Keratinocyte (primary cell): ENCODE measurements at regions not wholly inside any gene's neighbourhood (a gene's known extent, or its start where the extent isn't known, plus 50 kb on each side); places are given as distances from the start of the nearest gene placed in this dataset.

Source experiments
- DNase-seq: peaks from one replicate; pipeline ENCODE4 v3.0.0-alpha.2; 2011; ENCODE audit warnings: low read depth, missing footprints, low spot score
- FAIRE-seq: peaks from 2 replicates; lab custom pipeline; 2011; peaks lifted over from hg19 to GRCh38; lab: Jason Lieb, UNC
- H2AFZ ChIP-seq: 2 replicates; pipeline ENCODE4 v1.6.0; 2012; ENCODE audit warnings: low read length, control low read depth, inconsistent platforms; ENCODE audit not compliant: control insufficient read depth
- H3K27ac ChIP-seq: 2 replicates; pipeline ENCODE4 v1.5.1; 2011; ENCODE audit warnings: low read length; ENCODE audit not compliant: control insufficient read depth, insufficient read depth
- H3K27me3 ChIP-seq: 3 replicates; pipeline ENCODE4 v1.6.0; 2011; ENCODE audit warnings: low read length; ENCODE audit not compliant: control insufficient read depth, insufficient read depth; ENCODE audit errors: extremely low read depth
- H3K36me3 ChIP-seq, 2 experiments: 2 replicates in 1 of 2; 3 replicates in 1 of 2; pipeline ENCODE4 v1.5.1; 2011; ENCODE audit warnings: low read length in 2 of 2, mild to moderate bottlenecking in 1 of 2; ENCODE audit not compliant: control insufficient read depth in 2 of 2, insufficient read depth in 2 of 2; ENCODE audit errors: extremely low read depth in 1 of 2
- H3K4me1 ChIP-seq: 3 replicates; pipeline ENCODE4 v1.5.1; 2011; ENCODE audit warnings: low read length; ENCODE audit not compliant: control insufficient read depth, insufficient read depth; ENCODE audit errors: extremely low read depth
- H3K4me2 ChIP-seq: 3 replicates; pipeline ENCODE4 v1.6.0; 2011; ENCODE audit warnings: low read depth, low read length; ENCODE audit not compliant: control insufficient read depth, insufficient read depth; ENCODE audit errors: extremely low read depth
- H3K4me3 ChIP-seq, 3 experiments: fragments of 200-600 bp in 1 of 3; sonication (generic) in 1 of 3; 2 replicates in 2 of 3; 3 replicates in 1 of 3; pipeline ENCODE4 v1.5.1; 2011 to 2016; ENCODE audit warnings: low read length in 3 of 3, mild to moderate bottlenecking in 3 of 3, control low read depth in 2 of 3, inconsistent platforms in 1 of 3, low read depth in 1 of 3, mixed read lengths in 1 of 3, mixed run types in 1 of 3, moderate library complexity in 1 of 3; ENCODE audit not compliant: control insufficient read depth in 2 of 3, insufficient read depth in 2 of 3; ENCODE audit errors: extremely low read depth in 1 of 3
- H3K79me2 ChIP-seq: 2 replicates; pipeline ENCODE4 v1.6.0; 2012; ENCODE audit warnings: low read length; ENCODE audit not compliant: control insufficient read depth, insufficient read depth
- H3K9ac ChIP-seq: 3 replicates; pipeline ENCODE4 v1.6.0; 2011; ENCODE audit warnings: low read length; ENCODE audit not compliant: control insufficient read depth, insufficient read depth; ENCODE audit errors: extremely low read depth
- H3K9me1 ChIP-seq: 3 replicates; pipeline ENCODE4 v1.6.0; 2011; ENCODE audit warnings: low read length; ENCODE audit not compliant: control insufficient read depth, insufficient read depth; ENCODE audit errors: extremely low read depth
- H3K9me3 ChIP-seq: 2 replicates; pipeline ENCODE4 v1.5.1; 2012; ENCODE audit warnings: low read depth, low read length; ENCODE audit not compliant: control insufficient read depth
- H4K20me1 ChIP-seq: 3 replicates; pipeline ENCODE4 v1.6.0; 2011; ENCODE audit warnings: low read length; ENCODE audit not compliant: control insufficient read depth, insufficient read depth; ENCODE audit errors: extremely low read depth
- EZH2 ChIP-seq: IDR thresholded peaks from one replicate; pipeline ENCODE4 v1.6.1; 2012; ENCODE audit warnings: inconsistent platforms, mild to moderate bottlenecking, low read length, moderate library complexity
- dilution Hi-C: fragments of 300-500 bp; cut with MboI; formaldehyde crosslinking; loops from one replicate; pipeline ENCODE4 v1.7.0; 2020; ENCODE audit warnings: low sequenced_read_pairs; ENCODE audit not compliant: extremely low pct_ligation_motif_present
- TF ChIP-seq, protein P1 (sequence below), 3 experiments: IDR thresholded peaks in 1 of 3; conservative IDR thresholded peaks in 1 of 3; optimal IDR thresholded peaks in 1 of 3; 2 replicates in 2 of 3; 3 replicates in 1 of 3; pipeline versions ENCODE3 to v1.5.1; 2011; ENCODE audit warnings: low read length in 3 of 3, mild to moderate bottlenecking in 3 of 3, moderate library complexity in 2 of 3, control low read depth in 1 of 3, inconsistent platforms in 1 of 3; ENCODE audit not compliant: insufficient read depth in 2 of 3; ENCODE audit errors: extremely low read depth in 1 of 3

DNA sequence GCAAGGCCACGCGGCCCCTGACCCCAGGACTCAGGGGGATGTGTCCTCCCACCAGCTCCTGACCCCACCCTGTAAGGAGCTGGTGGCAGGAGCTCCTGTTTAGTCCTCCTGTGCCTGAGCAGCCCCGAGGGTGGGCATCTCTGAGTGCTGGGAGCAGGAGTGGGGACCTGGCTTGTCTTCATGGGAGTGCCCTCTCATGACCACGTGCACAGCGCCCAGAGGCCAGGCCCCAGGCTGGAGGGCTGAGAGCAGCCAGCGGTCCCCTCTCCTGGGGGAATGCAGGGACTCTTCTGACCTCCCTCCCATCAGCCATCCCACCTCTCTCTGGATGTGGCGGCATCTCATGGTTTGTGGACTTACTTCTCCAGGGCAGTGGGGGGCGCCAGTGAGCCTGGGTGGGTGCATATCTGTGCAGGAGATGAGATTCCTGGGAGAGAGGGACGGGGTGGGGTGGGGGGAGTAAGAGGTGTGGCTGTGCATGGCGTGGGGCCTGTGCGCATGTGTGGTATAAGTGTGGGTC lies 205.6 kb downstream of the TBC1D2B start:
- FAIRE-seq (no peak), DNase-seq (no peak)
- H3K4me2 ChIP-seq = no peak overlapping the region
- no peak overlapping the region for H3K9ac ChIP-seq
- TF ChIP-seq EZH2 = no peak
- TF ChIP-seq, protein P1, sequence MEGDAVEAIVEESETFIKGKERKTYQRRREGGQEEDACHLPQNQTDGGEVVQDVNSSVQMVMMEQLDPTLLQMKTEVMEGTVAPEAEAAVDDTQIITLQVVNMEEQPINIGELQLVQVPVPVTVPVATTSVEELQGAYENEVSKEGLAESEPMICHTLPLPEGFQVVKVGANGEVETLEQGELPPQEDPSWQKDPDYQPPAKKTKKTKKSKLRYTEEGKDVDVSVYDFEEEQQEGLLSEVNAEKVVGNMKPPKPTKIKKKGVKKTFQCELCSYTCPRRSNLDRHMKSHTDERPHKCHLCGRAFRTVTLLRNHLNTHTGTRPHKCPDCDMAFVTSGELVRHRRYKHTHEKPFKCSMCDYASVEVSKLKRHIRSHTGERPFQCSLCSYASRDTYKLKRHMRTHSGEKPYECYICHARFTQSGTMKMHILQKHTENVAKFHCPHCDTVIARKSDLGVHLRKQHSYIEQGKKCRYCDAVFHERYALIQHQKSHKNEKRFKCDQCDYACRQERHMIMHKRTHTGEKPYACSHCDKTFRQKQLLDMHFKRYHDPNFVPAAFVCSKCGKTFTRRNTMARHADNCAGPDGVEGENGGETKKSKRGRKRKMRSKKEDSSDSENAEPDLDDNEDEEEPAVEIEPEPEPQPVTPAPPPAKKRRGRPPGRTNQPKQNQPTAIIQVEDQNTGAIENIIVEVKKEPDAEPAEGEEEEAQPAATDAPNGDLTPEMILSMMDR (optimal IDR thresholded peaks at IDR 0.05 in 1 of 3, IDR thresholded peaks at IDR 0.05 in 1 of 3, conservative IDR thresholded peaks at IDR 0.05 in 1 of 3; ENCODE audit: extremely low read depth in 1 of 3, insufficient read depth in 2 of 3, low read length in 3 of 3) = peak in 1 of 3 experiments; percentile 10
- H4K20me1 ChIP-seq = no peaks in the 10 kb centered on the region
- H3K4me3 ChIP-seq = no peak overlapping the region
- H3K4me1 ChIP-seq = no peaks in the 10 kb centered on the region
- dilution Hi-C loops = no loop called here
- no peaks in the 10 kb centered on the region for H3K9me1 ChIP-seq
- no peaks in the 10 kb centered on the region for H3K79me2 ChIP-seq
- no peak overlapping the region for H2AFZ ChIP-seq
- no peaks in the 10 kb centered on the region for H3K9me3 ChIP-seq
- H3K36me3 ChIP-seq = no peaks in the 10 kb centered on the region
- no peak overlapping the region for H3K27ac ChIP-seq
- no peaks in the 10 kb centered on the region for H3K27me3 ChIP-seq

DNA sequence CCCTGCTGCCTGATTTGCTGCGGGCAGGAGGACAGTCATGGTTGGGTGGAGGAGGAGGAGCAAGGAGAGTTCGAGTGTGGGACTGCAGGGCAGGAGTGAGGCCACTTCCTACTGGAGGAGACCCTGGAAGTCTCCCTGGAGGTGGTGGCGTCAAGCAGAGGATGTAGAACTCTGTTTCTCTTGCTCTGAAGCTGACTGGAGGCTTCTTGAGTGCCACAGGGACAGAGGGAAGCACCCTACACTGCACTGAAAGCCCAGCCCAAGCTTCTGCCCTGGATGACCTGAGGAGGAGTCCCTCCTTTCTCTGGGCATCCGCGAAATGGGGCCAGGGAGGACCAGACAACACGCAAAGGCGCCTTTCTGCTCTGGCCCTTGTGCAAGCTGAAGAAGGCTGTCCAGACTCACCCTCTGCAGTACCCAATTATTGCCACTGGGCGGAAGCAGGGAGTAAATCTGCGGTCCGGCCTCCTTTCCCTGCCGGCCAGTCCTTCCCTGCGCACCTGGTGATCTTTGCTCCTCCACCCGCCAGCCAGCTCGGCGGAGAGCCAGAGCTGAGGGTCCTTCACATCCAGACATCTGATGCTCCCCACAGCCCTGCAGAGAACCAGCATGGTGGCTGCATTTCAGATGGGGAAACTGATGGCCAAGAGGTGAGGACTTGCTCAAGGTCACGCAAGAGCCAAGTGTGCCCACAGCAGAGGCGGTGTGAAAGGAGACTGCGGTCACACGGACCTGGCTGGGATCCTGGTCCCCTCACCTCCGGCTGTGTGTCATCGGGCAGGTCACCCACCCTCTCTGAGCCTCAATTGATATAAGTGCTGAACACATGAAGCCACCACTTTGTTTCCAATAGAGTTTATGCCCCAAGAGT lies 207.1 kb downstream of the TBC1D2B start:
- DNase-seq = peak; percentile 7

More for the DNA sequence above, 207.1 kb downstream of the TBC1D2B start:
- no peak overlapping the region for H2AFZ ChIP-seq
- TF ChIP-seq EZH2 = no peak
- TF ChIP-seq, protein P1 (optimal IDR thresholded peaks at IDR 0.05 in 1 of 3, IDR thresholded peaks at IDR 0.05 in 1 of 3, conservative IDR thresholded peaks at IDR 0.05 in 1 of 3; ENCODE audit: extremely low read depth in 1 of 3, insufficient read depth in 2 of 3, low read length in 3 of 3) = peak; percentile 80 to 89 (median 87)
- H3K36me3 ChIP-seq = no peaks in the 10 kb centered on the region
- no peaks in the 10 kb centered on the region for H3K4me1 ChIP-seq
- no peaks in the 10 kb centered on the region for H3K9me1 ChIP-seq
- FAIRE-seq = peak; percentile 60
- H3K4me2 ChIP-seq = no peak overlapping the region
- dilution Hi-C loops = no loop called here
- H4K20me1 ChIP-seq = no peaks in the 10 kb centered on the region
- no peaks in the 10 kb centered on the region for H3K79me2 ChIP-seq
- H3K9ac ChIP-seq = no peak overlapping the region
- H3K9me3 ChIP-seq = no peaks in the 10 kb centered on the region
- H3K4me3 ChIP-seq = no peak overlapping the region
- no peak overlapping the region for H3K27ac ChIP-seq
- H3K27me3 ChIP-seq = no peaks in the 10 kb centered on the region
